CD14-positive monocyte (primary cell): ENCODE measurements at regions not wholly inside any gene's neighbourhood (a gene's known extent, or its start where the extent isn't known, plus 50 kb on each side); places are given as distances from the start of the nearest gene placed in this dataset.
"Not testable (repeated sequence)": the region's sequence is repeated elsewhere in the genome, so short reads cannot be mapped to it uniquely, and the experiment has no call there.

ENCODE experiments used
- DNase-seq, 3 donors: peaks; one replicate each; pipeline ENCODE4 v3.0.0-alpha.2; 2011 to 2022
- H2AFZ ChIP-seq: 2 replicates; pipeline ENCODE4 v1.6.0; 2012; ENCODE audit warnings: mild to moderate bottlenecking, low read depth, low read length, inconsistent platforms; ENCODE audit not compliant: insufficient read depth, poor library complexity, severe bottlenecking
- H3K27ac ChIP-seq, 2 donors: 1 replicate in 1 of 2; 2 replicates in 1 of 2; pipeline ENCODE4 v1.5.1; 2012 to 2013; ENCODE audit warnings: low read length in 2 of 2, control low read depth in 1 of 2, inconsistent platforms in 1 of 2, low read depth in 1 of 2, mild to moderate bottlenecking in 1 of 2
- H3K27me3 ChIP-seq, 2 donors: one replicate each; pipeline versions ENCODE4 v1.6.0 to v1.6.1; 2011 to 2013; ENCODE audit warnings: low read length in 2 of 2; ENCODE audit not compliant: control insufficient read depth in 2 of 2, insufficient read depth in 2 of 2
- H3K36me3 ChIP-seq, 2 donors: replicated peaks in 1 of 2; 1 replicate in 1 of 2; 2 replicates in 1 of 2; pipeline versions ENCODE4 v1.5.1 to v1.6.1; 2012 to 2013; ENCODE audit warnings: low read length in 2 of 2, control low read depth in 1 of 2, inconsistent platforms in 1 of 2, mild to moderate bottlenecking in 1 of 2; ENCODE audit not compliant: insufficient read depth in 2 of 2, control insufficient read depth in 1 of 2
- H3K4me1 ChIP-seq, 2 donors: 1 replicate in 1 of 2; 2 replicates in 1 of 2; pipeline versions ENCODE4 v1.5.1 to v1.6.1; 2012 to 2013; ENCODE audit warnings: low read length in 2 of 2, control low read depth in 1 of 2, inconsistent platforms in 1 of 2, mild to moderate bottlenecking in 1 of 2, moderate library complexity in 1 of 2; ENCODE audit not compliant: insufficient read depth in 2 of 2, control insufficient read depth in 1 of 2
- H3K4me2 ChIP-seq: replicated peaks from 2 replicates; pipeline ENCODE3; 2012; ENCODE audit warnings: low read length, moderate library complexity, mild to moderate bottlenecking; ENCODE audit not compliant: poor library complexity, severe bottlenecking; ENCODE audit errors: extremely low read depth
- H3K4me3 ChIP-seq, 3 experiments: fragments of 200-600 bp in 1 of 3; sonication (generic) in 1 of 3; replicated peaks in 1 of 3; 1 replicate in 2 of 3; 2 replicates in 1 of 3; pipeline ENCODE4 v1.5.1; 2011 to 2013; ENCODE audit warnings: low read length in 3 of 3, mild to moderate bottlenecking in 3 of 3, control low read depth in 2 of 3, low read depth in 2 of 3, inconsistent platforms in 1 of 3, moderate library complexity in 1 of 3
- H3K79me2 ChIP-seq: 2 replicates; pipeline ENCODE4 v1.6.0; 2012; ENCODE audit warnings: mild to moderate bottlenecking, control low read depth, inconsistent platforms, low read length, moderate library complexity; ENCODE audit not compliant: insufficient read depth
- H3K9ac ChIP-seq: 2 replicates; pipeline ENCODE4 v1.6.0; 2017; ENCODE audit warnings: low read length, mild to moderate bottlenecking; ENCODE audit not compliant: insufficient read depth, poor library complexity, severe bottlenecking
- H3K9me3 ChIP-seq, 2 donors: replicated peaks in 1 of 2; 1 replicate in 1 of 2; 2 replicates in 1 of 2; pipeline versions ENCODE4 v1.5.1 to v1.6.1; 2012 to 2013; ENCODE audit warnings: low read length in 2 of 2, control low read depth in 1 of 2; ENCODE audit not compliant: control insufficient read depth in 1 of 2, insufficient read depth in 1 of 2
- H4K20me1 ChIP-seq: 2 replicates; pipeline ENCODE4 v1.6.0; 2012; ENCODE audit warnings: mild to moderate bottlenecking, low read length, control low read depth, moderate library complexity; ENCODE audit not compliant: insufficient read depth
- H3K27ac Mint-ChIP-seq, 7 donors: one replicate each; pipeline ENCODE4 v1.8.0; 2020; ENCODE audit warnings: mild to moderate bottlenecking in 7 of 7, mixed read lengths in 7 of 7, moderate library complexity in 6 of 7, inconsistent platforms in 2 of 7
- H3K27me3 Mint-ChIP-seq, 3 donors: one replicate each; pipeline ENCODE4 v1.8.0; 2021 to 2022; ENCODE audit warnings: low read depth in 3 of 3, mild to moderate bottlenecking in 3 of 3, mixed read lengths in 3 of 3, moderate library complexity in 3 of 3, inconsistent platforms in 1 of 3
- H3K36me3 Mint-ChIP-seq, 2 donors: one replicate each; pipeline ENCODE4 v1.8.0; 2020; ENCODE audit warnings: mixed read lengths in 2 of 2, inconsistent platforms in 1 of 2, mild to moderate bottlenecking in 1 of 2
- H3K4me1 Mint-ChIP-seq: one replicate; pipeline ENCODE4 v1.8.0; 2020; ENCODE audit warnings: mild to moderate bottlenecking, mixed read lengths
- H3K4me3 Mint-ChIP-seq, 2 donors: one replicate each; pipeline ENCODE4 v1.8.0; 2020; ENCODE audit warnings: mild to moderate bottlenecking in 2 of 2, mixed read lengths in 2 of 2, moderate library complexity in 1 of 2
- H3K9me3 Mint-ChIP-seq, 7 donors: one replicate each; pipeline ENCODE4 v1.8.0; 2020 to 2022; ENCODE audit warnings: mixed read lengths in 7 of 7, mild to moderate bottlenecking in 6 of 7, moderate library complexity in 6 of 7, inconsistent platforms in 2 of 7
- WGBS: methylation state at CpG from one replicate; pipeline ENCODE4 v1.1.5; 2013; ENCODE audit warnings: missing lambda C conversion rate; ENCODE audit not compliant: insufficient coverage; 5-methylcytosine and 5-hydroxymethylcytosine counted together
- intact Hi-C, 2 donors: fragments of 100-400 bp; cut with micrococcal nuclease; formaldehyde crosslinking; loops; one replicate each; pipeline versions ENCODE4 v1.15.0 to v1.15.1; 2023
- TF ChIP-seq, protein P1 (sequence below): fragments of 200-600 bp; IDR thresholded peaks from one replicate; pipeline ENCODE4 v1.8.0; 2022; ENCODE audit warnings: antibody characterized with exemption, mild to moderate bottlenecking

DNA sequence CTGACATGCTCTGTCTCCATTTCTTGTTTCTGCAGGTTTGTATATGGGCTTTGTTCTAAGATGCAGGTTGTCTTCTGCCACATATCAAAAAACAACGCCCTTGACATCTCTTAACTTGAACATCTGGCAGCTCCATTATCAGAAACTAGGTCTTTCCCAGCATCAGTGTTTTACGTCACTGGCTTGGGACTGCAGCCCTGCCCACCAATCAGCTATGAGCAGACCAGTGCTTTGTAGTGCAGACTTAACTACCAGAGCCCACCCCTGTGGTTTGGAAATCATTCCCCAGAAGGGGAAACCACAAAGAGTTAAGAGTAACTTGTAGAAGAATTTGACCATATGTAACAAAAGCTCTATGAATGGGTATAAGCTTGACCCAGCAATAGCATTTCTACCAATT lies 132.4 kb downstream of the SEPTIN14 start:
- H3K79me2 ChIP-seq: no peaks in the 10 kb centered on the region
- Mint-ChIP-seq H3K27ac (no peak overlapping the region), H3K4me3 (no peak overlapping the region), H3K9me3 (peaks cover 3 to 23% (median 12%) of the 10 kb centered on the region in 7 donors), H3K27me3 (peaks cover 0 to 2% (median 1%) of the 10 kb centered on the region in 3 donors), H3K4me1 (no peaks in the 10 kb centered on the region), H3K36me3 (no peaks in the 10 kb centered on the region)
- no peaks in the 10 kb centered on the region for H3K36me3 ChIP-seq
- no peak overlapping the region for H3K27ac ChIP-seq
- no peak overlapping the region for H3K4me2 ChIP-seq
- H3K9me3 ChIP-seq: peaks cover 3 to 7% of the 10 kb centered on the region in 2 donors
- H3K9ac ChIP-seq: no peak overlapping the region
- H3K4me1 ChIP-seq: no peaks in the 10 kb centered on the region
- no peaks in the 10 kb centered on the region for H3K27me3 ChIP-seq
- TF ChIP-seq, protein P1, sequence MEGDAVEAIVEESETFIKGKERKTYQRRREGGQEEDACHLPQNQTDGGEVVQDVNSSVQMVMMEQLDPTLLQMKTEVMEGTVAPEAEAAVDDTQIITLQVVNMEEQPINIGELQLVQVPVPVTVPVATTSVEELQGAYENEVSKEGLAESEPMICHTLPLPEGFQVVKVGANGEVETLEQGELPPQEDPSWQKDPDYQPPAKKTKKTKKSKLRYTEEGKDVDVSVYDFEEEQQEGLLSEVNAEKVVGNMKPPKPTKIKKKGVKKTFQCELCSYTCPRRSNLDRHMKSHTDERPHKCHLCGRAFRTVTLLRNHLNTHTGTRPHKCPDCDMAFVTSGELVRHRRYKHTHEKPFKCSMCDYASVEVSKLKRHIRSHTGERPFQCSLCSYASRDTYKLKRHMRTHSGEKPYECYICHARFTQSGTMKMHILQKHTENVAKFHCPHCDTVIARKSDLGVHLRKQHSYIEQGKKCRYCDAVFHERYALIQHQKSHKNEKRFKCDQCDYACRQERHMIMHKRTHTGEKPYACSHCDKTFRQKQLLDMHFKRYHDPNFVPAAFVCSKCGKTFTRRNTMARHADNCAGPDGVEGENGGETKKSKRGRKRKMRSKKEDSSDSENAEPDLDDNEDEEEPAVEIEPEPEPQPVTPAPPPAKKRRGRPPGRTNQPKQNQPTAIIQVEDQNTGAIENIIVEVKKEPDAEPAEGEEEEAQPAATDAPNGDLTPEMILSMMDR: no peak
- H3K4me3 ChIP-seq: no peak overlapping the region
- DNase-seq: no peak
- H2AFZ ChIP-seq: no peak overlapping the region
- intact Hi-C loops: no loop called here
- no peaks in the 10 kb centered on the region for H4K20me1 ChIP-seq
- WGBS: 90% methylated on average over 2 of the region's 2 CpGs

DNA sequence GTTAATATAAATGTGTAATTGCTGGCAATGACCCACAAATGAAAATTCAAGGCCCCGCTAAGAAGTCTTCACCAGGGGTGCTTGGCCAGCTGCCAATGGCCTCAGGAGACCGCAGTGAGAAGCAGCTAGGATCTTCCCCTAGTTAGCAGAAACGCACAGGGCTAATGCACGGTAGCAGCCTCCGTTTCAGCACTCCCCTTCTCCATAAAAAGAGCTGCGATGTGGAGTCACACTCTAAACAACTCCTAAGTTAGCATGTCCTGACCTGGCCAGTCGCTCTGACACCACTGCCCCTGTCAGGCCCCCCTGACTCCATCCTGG lies 139.0 kb downstream of the SEPTIN14 start:
- Histone ChIP-seq H3K9me3 (no peaks in the 10 kb centered on the region), H2AFZ (no peak overlapping the region), H3K27me3 (no peaks in the 10 kb centered on the region), H3K36me3 (no peaks in the 10 kb centered on the region), H4K20me1 (no peaks in the 10 kb centered on the region), H3K4me1 (no peaks in the 10 kb centered on the region), H3K4me2 (no peak overlapping the region), H3K9ac (no peak overlapping the region), H3K4me3 (no peak overlapping the region), H3K27ac (no peak overlapping the region), H3K79me2 (no peaks in the 10 kb centered on the region)
- WGBS: 20% methylated on average over 5 of the region's 7 CpGs
- intact Hi-C loops: no loop called here
- no peak for DNase-seq
- Mint-ChIP-seq H3K4me3 (no peak overlapping the region), H3K36me3 (no peaks in the 10 kb centered on the region), H3K27ac (no peak overlapping the region), H3K4me1 (peaks cover 8% of the 10 kb centered on the region), H3K9me3 (peaks cover 0 to 4% (median under 1%) of the 10 kb centered on the region in 7 donors), H3K27me3 (peaks cover 0 to 1% (median 1%) of the 10 kb centered on the region in 3 donors)
- TF ChIP-seq, protein P1: no peak

DNA sequence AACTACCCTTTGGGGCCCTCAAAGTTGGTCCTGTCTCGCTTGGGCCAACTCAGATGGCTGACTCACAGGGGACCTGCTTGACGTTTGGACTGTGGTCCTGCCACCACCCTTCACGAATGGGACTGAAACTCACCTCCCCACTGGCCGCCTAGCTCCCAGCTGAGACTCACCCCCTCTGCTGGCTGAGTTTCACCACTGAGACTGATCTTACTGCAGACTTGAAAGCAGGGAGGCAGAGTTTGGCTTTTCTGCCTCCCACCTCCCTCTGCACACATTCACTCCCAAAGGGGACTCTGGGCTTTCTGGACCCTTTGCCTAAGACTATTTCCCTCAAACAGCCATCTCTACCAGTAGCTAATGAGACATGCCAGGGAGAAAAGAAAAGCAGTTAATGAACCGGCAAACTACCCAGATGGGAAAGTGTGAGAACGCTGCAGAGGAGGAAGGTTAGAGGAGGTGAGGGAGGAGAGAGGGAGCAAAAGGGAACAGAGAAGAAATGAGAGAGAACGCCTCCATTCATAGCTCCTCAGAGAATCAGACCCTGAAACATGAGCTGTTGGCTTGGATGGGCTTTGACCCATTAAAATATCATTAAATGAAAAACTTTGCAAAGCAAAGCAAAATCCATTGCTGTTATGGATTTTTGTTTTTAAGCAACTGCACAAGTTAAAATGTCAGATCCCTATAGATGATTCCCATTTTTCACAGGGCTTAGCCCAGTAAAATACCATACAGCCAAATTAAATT lies 139.5 kb downstream of the SEPTIN14 start:
- H3K9me3 Mint-ChIP-seq, H3K27ac ChIP-seq, H3K36me3 Mint-ChIP-seq, H4K20me1 ChIP-seq, H3K4me2 ChIP-seq, H3K4me1 Mint-ChIP-seq, H3K4me3 Mint-ChIP-seq, H3K36me3 ChIP-seq, H3K9ac ChIP-seq, H3K9me3 ChIP-seq, H3K4me1 ChIP-seq, H3K79me2 ChIP-seq, H3K27me3 ChIP-seq, intact Hi-C loops, H3K27me3 Mint-ChIP-seq, H3K4me3 ChIP-seq, H3K27ac Mint-ChIP-seq, DNase-seq, H2AFZ ChIP-seq: not testable (repeated sequence)
- no CpG with 5 or more reads among the region's 7 CpGs for WGBS
